ENCODE measurements at regions not wholly inside any gene's neighbourhood (a gene's known extent, or its start where the extent isn't known, plus 50 kb on each side); places are given as distances from the start of the nearest gene placed in this dataset.

- TF ChIP-seq CTCF (IDR thresholded peaks at IDR 0.05; ENCODE audit: low read length) (no peak), EZH2 (IDR thresholded peaks at IDR 0.05; ENCODE audit: borderline replicate concordance, low read length) (no peak)
Measured at GRCh38 chr6:144339859-144340452, 54.8 kb downstream of the UTRN start.

All from OCI-LY1 (cell line).